Choroid plexus epithelial cell (primary cell): ENCODE measurements at regions not wholly inside any gene's neighbourhood (a gene's known extent, or its start where the extent isn't known, plus 50 kb on each side); places are given as distances from the start of the nearest gene placed in this dataset.

Experiments
- DNase-seq: peaks from one replicate; pipeline ENCODE4 v3.0.0-alpha.2; 2010; ENCODE audit warnings: low read depth
- H3K4me3 ChIP-seq: 2 replicates; pipeline ENCODE4 v1.5.1; 2011; ENCODE audit warnings: low read depth, mild to moderate bottlenecking, control low read depth, low read length, moderate library complexity
- CTCF ChIP-seq: conservative IDR thresholded peaks from 2 replicates; pipeline ENCODE4 v1.5.1; 2011; ENCODE audit warnings: low read depth, mild to moderate bottlenecking, control low read depth, inconsistent platforms, low read length, moderate library complexity

GRCh38 chrX:109854096-109854495 is 121.0 kb upstream of the ACSL4 start:
- H3K4me3 ChIP-seq, result no peak overlapping the region
- no peak for DNase-seq
- no peak for TF ChIP-seq CTCF

GRCh38 chrX:109855501-109855900 is 122.4 kb upstream of the ACSL4 start:
- no peak for TF ChIP-seq CTCF
- no peak for DNase-seq
- H3K4me3 ChIP-seq, result no peak overlapping the region

GRCh38 chrX:109856974-109857373 is 123.9 kb upstream of the ACSL4 start:
- peak; percentile 68 for TF ChIP-seq CTCF
- no peak overlapping the region for H3K4me3 ChIP-seq
- DNase-seq, result peak; percentile 56

- no peak overlapping the region for H3K4me3 ChIP-seq
- DNase-seq, result peak; percentile 57
- no peak for TF ChIP-seq CTCF
Observed at GRCh38 chrX:109857584-109858228, 124.6 kb upstream of the ACSL4 start.

- no peak overlapping the region for H3K4me3 ChIP-seq
- TF ChIP-seq CTCF, result no peak
- DNase-seq, result no peak
Observed at GRCh38 chrX:109858602-109859341, 125.7 kb upstream of the ACSL4 start.

GRCh38 chrX:109859651-109860050 is 126.6 kb upstream of the ACSL4 start:
- no peak for DNase-seq
- H3K4me3 ChIP-seq, result no peak overlapping the region
- TF ChIP-seq CTCF, result no peak

GRCh38 chrX:109862433-109862832 is 129.4 kb upstream of the ACSL4 start:
- DNase-seq, result no peak
- no peak overlapping the region for H3K4me3 ChIP-seq
- TF ChIP-seq CTCF, result no peak
